HT1080 (cell line): ENCODE measurements at regions not wholly inside any gene's neighbourhood (a gene's known extent, or its start where the extent isn't known, plus 50 kb on each side); places are given as distances from the start of the nearest gene placed in this dataset.
"Not testable (repeated sequence)": the region's sequence is repeated elsewhere in the genome, so short reads cannot be mapped to it uniquely, and the experiment has no call there.

Experiments used
- DNase-seq: peaks from one replicate; pipeline ENCODE4 v3.0.0-alpha.2; 2015; ENCODE audit warnings: low read depth

GRCh38 chr10:37067576-37067975, 57.8 kb upstream of the ANKRD30A start:
- DNase-seq = peak; percentile 75

- not testable (repeated sequence) for DNase-seq
These were observed 63.1 kb upstream of the ANKRD30A start for GRCh38 chr10:37062296-37062695.

GRCh38 chr10:37057261-37057660, 68.1 kb upstream of the ANKRD30A start:
- no peak for DNase-seq

- DNase-seq = no peak
These were observed 71.9 kb upstream of the ANKRD30A start for GRCh38 chr10:37053476-37053875.

GRCh38 chr10:37049982-37050381, 75.4 kb upstream of the ANKRD30A start:
- DNase-seq = peak; percentile 3

- not testable (repeated sequence) for DNase-seq
These were observed 81.1 kb upstream of the ANKRD30A start for GRCh38 chr10:37044319-37044718.

- DNase-seq = no peak
These were observed 89.5 kb upstream of the ANKRD30A start for GRCh38 chr10:37035853-37036252.

- DNase-seq = no peak
These were observed 109.9 kb upstream of the ANKRD30A start for GRCh38 chr10:37015498-37015897.

- DNase-seq = no peak
These were observed 114.7 kb upstream of the ANKRD30A start for GRCh38 chr10:37010741-37011140.

GRCh38 chr10:37008276-37008675, 117.1 kb upstream of the ANKRD30A start:
- DNase-seq = not testable (repeated sequence)

GRCh38 chr10:37003126-37003525, 122.3 kb upstream of the ANKRD30A start:
- no peak for DNase-seq

- not testable (repeated sequence) for DNase-seq
These were observed 129.6 kb upstream of the ANKRD30A start for GRCh38 chr10:36995806-36996205.

- DNase-seq = no peak
These were observed 130.5 kb upstream of the ANKRD30A start for GRCh38 chr10:36994886-36995285.

GRCh38 chr10:36989233-36989632, 136.2 kb upstream of the ANKRD30A start:
- DNase-seq = no peak

GRCh38 chr10:36946598-36946997, 178.8 kb upstream of the ANKRD30A start:
- no peak for DNase-seq

GRCh38 chr10:36943544-36943943, 181.9 kb upstream of the ANKRD30A start:
- DNase-seq = no peak

- no peak for DNase-seq
These were observed 182.8 kb upstream of the ANKRD30A start for GRCh38 chr10:36942616-36943015.

- no peak for DNase-seq
These were observed 222.4 kb upstream of the ANKRD30A start for GRCh38 chr10:36903040-36903439.

GRCh38 chr10:36899652-36900051, 225.7 kb upstream of the ANKRD30A start:
- DNase-seq = no peak

GRCh38 chr10:36888925-36889573, 236.3 kb upstream of the ANKRD30A start:
- peak; percentile 25 for DNase-seq

- DNase-seq = no peak
These were observed 239.0 kb upstream of the ANKRD30A start for GRCh38 chr10:36886303-36886891.

GRCh38 chr10:36885746-36886145, 239.7 kb upstream of the ANKRD30A start:
- DNase-seq = no peak

- DNase-seq = no peak
These were observed 242.6 kb upstream of the ANKRD30A start for GRCh38 chr10:36882781-36883180.
